NCI-H748 treated with DMSO at 0.1 percent for 48 hours (cell line): ENCODE measurements at regions not wholly inside any gene's neighbourhood (a gene's known extent, or its start where the extent isn't known, plus 50 kb on each side); places are given as distances from the start of the nearest gene placed in this dataset.
"Not testable (repeated sequence)": the region's sequence is repeated elsewhere in the genome, so short reads cannot be mapped to it uniquely, and the experiment has no call there.

Experiments used
- DNase-seq: peaks from one replicate; lab custom pipeline; 2025; lab: John Stamatoyannopoulos, UW

DNA sequence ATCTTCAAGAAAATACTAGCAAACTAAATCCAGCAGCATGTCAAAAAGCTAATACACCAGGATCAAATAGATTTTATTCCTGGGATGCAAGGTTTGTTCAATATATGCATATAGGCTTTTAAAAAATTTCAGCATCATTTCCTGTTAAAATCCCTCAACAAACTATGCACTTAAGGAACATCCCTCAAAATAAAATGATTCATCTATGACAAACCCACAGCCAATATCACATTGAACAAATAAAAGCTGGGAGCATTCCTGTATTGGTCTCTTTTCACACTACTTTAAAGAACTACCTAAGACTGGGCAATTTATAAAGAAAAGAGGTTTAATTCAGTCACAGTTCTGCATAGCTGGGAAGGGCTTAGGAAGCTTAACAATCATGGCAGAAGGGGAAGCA is 726.7 kb downstream of the GRXCR1 start:
- no peak for DNase-seq

DNA sequence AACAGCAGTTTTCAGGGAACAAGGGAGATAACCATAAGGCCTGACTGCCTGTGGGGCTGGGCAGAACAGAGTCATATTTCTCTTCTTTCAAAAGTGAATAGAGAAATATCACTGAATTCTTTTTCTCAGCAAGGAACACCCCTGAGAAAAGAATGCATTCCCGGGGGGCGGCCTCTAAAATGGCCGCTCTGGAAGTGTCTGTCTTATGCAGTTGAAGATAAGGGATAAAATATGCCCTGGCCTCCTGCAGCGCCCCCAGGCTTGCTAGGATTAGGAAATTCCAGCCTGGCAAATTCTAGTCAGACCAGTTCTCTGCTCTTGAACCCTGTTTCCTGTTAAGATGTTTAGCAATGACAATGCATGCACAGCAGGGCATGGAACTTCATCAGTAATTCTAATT is 745.4 kb downstream of the GRXCR1 start:
- DNase-seq: not testable (repeated sequence)

DNA sequence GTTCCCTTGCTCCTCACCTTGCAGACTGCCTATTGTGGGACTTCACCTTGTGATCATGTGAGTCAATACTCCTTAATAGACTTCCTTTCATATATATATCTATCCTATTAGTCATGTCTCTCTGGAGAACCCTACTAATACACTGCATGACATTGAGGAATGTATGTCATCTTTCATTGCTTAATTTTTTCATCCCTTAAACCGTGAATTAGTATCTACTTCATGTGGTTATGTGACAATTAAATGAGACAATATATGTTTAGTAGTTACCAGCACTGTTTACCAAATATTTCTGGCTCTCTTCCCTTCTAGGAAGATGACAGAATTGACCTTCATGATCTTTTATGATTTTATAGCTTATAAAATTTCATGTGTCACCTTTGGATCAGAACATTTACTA is 759.5 kb downstream of the GRXCR1 start:
- no peak for DNase-seq

DNA sequence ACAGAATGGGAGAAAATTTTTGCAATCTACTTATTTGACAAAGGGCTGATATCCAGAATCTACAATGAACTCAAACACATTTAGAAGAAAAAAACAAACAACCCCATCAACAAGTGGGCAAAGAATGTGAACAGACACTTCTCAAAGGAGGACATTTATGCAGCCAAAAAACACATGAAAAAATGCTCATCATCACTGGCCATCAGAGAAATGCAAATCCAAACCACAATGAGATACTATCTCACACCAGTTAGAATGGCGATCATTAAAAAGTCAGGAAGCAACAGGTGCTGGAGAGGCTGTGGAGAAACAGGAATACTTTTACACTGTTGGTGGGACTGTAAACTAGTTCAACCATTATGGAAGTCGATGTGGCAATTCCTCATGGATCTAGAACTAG is 767.0 kb downstream of the GRXCR1 start:
- not testable (repeated sequence) for DNase-seq

DNA sequence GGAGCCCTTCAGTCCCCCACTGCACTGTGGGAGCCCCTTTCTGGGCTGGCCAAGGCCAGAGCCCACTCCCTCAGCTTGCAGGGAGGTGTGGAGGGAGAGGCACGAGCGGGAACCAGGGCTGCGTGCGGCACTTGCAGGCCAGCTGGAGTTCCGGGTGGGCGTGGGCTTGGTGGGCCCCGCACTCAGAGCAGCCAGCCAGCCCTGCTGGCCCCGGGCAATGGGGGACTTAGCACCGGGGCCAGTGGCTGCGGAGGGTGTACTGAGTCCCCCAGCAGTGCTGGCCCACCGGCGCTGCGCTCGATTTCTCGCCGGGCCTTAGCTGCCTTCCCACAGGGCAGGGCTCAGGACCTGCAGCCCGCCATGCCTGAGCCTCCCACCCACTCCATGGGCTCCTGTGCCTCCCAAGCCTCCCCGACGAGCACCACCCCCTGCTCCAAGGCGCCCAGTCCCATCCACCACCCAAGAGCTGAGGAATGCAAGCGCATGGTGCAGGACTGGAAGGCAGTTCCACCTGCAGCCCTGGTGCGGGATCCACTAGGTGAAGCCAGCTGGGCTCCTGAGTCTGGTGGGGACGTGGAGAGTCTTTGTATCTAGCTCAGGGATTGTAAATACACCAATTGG is 776.2 kb downstream of the KCTD8 start:
- not testable (repeated sequence) for DNase-seq

DNA sequence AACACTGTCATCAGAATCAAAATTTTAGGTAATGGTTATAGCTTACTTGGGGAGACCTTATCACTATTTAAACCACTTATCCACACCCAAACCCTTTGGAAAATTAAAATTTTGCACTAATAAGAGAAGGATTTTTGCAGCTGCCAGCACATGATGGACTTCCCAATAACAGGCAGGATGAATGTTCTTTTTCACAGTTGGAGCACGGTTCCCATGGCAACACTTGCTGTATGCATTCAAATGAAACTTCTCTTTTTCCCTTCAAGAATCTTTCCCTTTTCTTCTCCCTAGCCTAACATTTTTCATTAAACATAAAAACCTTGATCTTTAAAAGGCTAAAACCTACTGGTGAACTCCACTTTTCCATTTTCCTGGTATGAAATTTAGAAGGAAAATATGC is 768.2 kb downstream of the KCTD8 start:
- DNase-seq: no peak

DNA sequence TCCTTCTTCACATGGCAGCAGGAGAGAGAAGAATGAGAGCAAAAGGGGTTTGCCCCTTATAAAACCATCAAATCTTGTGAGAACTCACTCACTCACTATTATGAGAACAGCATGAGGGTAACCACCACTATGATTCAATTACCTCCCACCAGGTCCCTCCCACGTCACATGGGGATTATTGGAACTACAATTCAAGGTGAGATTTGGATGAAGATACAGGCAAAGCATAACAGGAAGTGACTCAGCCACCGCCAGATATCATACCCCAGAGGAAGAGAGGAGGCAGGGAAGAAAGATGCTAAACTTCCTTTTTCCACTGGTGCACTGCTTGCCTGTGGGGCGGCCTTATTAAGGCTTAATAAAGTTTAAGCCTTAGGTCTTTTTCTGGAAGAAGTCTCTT is 766.1 kb downstream of the KCTD8 start:
- no peak for DNase-seq

DNA sequence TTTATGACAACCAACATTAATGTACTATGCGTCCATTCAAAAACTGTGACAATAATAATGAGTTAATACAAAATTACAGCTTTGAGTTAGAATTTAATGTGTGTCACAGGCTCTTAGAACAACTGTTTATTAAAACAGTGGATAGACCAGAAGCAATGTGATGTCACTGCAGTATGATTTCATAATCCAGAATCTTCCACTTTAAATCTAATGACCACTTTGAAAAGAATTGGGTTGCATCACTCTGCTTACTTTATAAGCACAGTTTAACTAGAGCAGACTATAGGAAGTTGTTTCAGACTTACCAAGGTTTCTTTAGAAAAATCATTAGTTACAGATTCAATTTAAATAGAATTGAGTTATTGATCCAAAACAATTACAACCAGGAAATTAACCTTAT is 758.5 kb downstream of the KCTD8 start:
- no peak for DNase-seq

DNA sequence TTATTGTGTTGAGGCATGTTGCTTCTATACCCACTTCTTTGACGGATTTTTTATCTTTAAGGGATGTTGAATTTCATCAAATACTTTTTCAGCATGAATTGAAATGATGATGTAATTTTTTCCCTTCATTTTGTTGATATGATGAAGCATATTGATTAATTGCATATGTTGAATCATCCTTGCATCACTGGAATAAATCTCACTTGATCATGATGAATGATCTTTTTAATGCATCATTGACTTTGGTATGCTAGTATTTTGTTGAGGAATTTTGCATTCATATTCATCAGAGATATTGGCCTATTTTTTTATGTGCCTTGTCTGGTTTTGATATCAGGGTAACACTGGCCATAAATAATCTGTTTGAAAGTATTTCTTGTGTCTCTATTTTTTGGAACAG is 754.7 kb downstream of the KCTD8 start:
- DNase-seq: no peak

DNA sequence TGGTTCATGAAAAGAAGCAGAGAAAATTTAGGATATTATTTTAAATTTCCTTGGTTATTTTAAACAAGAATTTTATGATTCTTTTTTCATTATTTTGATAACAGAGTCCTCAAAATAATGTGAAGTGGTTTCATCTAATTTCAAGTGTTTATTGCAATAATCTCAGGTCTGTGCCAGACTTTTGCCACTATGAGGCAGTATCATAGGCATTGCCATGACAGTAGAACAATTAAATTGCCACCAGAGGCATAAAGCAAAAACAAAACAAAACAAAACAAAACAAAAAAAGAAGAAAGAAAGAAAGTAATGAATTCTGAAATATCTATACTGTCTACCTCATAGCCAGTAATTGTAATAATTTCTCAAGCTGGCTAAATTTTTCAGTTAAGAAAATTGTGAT is 739.2 kb downstream of the KCTD8 start:
- DNase-seq: no peak

DNA sequence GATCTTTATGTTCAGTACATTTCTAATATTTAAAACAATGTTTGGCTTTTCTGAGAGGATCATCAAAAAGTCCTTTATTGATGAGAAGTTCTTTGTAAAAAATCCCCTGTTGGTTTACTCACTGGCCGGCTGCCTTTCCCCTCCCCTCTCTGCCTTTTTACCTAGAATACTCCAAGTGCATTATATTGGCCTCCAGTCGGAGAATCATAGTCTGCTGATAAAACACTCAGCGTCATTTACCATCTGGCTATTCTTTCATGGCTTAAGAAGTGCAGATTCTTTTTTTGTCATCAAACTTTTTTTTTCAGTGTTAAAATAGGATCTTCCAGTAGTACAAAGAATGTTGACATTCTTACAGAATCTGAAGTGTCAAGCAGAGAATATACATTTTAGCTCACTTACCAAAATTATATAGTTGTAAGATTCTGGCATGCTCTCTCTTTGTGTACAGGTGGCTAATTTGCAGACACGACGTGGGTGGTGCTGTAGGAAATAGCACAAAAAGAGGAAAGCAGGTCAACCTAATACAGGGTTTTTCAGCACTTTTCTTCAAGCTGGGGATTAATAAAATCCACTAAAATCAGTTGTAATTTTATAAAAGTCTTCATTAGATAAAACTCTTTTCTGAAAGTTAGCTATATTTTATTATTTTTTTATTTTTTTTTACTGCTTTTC is 731.8 kb downstream of the KCTD8 start:
- DNase-seq: no peak

DNA sequence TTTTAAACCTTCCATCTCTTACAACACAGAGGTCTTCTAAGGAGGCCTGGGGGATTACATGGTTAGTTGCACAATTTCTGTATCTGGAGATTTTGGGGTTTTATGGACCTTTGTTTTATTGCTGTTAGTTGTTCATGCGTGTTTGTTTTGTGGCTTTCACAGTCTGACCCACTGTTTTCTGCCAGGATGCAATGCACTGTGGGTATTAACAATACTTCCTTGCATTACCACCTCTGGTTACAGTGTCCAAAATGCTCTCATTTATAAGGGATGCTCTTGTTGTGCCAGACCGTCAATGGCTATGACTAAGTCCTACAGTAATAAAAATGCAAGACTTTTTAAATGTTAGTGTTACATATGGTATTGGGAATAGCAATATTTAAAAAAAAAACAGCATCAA is 730.2 kb downstream of the KCTD8 start:
- DNase-seq: no peak

DNA sequence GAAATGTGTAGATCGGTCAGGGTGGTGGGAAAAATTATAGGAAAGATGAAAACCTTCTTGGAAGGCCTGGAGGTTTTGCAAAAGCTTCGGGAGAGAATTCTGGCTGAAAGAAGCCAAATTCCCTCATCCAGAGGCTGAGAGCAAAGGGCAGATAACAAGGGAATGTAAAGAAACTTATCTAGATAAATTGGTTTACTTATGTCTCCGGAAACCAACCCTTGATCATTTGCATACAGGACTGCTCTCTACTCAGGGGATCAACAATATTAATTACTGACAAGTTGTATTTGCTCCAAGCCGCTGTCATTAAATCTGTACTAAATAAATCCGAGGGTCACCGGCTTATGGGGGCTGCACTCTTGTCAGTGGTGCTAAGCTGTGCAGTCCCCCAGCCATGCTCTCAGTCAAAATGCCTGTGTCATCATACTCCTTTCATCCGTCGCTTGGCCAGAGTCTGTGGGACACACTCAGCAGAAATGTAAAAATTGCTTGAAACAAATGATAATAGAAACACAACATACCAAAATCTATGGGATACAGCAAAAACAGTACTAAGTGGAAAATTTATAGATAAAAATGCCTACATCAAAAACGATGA is 715.7 kb downstream of the KCTD8 start:
- DNase-seq: no peak

DNA sequence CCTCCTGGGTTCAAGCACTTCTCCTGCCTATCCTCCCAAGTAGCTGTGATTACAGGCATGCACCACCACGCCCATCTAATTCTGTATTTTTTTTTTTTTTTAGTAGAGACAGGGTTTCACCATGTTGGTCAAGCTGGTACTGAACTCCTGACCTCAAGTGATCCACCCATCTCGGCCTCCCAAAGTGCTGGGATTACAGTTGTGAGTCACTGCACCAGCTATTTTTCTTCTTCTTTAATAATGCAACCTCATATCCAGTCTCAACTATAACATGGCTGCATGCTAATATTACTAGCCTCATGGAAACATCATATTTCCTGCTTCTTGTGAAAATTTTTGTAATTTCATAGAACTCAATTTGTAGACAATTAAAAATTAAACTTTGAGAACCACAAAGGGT is 706.5 kb downstream of the KCTD8 start:
- no peak for DNase-seq

DNA sequence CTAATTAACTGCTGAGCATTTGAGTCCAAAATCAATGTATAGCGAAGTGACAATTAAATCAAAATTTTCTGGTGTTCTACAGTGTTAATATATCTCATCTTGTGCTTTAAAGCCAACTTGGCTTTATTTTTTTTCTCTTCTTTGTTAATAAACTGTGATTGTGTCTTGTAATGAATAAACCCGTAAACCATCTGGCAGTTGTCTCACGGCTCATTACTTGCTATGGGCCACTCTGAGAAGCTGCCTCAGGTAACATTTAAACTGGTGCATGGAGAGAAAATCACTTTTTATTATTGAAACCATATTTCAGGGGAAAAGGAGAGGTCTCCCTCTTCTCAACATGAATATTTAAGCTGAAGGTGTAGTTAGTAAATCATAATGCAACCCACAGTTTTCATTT is 694.0 kb downstream of the KCTD8 start:
- DNase-seq: no peak

DNA sequence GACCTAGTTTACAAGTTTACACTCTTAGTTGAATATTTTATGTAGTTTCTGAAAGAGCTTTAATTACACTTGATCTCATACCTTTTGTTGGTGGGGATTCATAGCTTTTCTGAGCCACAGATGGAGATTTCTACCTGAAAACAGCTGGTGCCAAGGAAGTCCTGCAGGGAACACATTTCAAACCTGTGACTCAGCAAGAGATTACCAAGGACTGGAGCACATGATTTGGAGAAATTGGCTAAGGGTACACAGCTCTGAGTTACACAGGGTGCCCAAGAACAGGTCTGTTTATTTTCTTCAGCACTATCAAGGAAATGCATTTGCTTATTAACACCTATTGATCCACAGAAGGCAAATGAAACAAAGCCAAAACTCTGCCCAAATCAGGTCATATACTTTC is 691.5 kb downstream of the KCTD8 start:
- no peak for DNase-seq

DNA sequence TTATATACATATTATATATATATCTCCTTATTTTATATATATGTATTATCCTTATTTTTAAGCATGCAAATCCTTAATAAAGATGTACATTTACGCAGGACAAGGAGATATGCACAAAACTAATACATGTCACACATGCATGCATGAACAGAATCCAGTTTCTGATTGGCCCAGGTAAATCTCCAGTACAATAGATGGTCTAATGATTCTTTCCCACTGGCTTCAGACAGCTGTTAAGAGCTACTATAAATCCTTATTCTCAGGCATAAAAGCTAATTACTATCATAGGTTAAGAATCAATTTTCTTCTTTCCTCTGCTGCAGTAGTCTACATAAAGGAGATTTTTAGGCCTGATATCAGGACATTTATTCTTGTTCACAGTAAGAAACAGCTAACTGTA is 689.8 kb downstream of the KCTD8 start:
- DNase-seq: no peak

DNA sequence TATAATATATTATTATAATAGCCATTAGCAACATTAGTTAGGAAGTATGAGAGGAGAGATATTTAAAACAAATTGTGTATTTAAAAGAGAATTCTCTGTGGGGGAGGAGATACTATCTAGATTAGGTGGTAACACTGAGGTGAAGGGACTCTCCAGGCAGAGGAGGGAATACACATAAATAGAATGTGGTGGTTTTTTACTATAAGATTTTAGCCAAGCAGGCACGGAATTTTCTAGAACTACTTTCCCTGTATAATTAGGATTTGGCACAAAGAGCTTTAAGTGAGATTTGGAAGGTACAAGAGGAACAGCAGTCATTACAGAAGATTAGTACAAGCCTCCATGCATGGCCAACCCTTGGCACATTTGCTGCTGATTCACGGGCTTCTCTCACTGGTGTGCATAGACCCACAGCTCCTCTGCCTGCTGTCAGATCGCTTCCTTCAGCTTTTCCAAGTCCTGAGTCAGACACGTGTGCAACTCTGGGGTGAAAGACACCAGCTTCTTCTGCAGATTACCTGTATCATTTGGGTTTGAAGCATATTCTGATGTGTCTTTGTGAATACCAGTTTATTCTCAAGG is 685.5 kb downstream of the KCTD8 start:
- DNase-seq: no peak

DNA sequence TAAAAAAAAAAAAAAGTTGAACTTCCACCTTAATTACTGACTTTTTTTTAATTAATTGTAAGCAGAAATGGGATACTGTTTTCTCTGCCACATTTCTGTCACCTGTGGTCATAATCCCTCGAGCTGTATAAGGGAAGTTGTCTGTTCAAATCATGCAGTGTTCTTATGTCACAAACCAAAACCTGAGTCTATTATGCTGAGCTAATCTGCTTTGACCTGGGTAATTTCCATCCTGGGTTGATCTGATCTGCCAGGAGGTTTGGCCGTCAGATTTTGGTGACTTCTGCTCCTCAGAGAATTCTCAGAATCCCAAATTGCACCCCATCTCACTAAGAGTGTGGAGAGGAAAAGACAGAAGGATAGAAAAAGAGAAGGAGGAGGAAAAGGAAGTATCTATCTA is 683.1 kb downstream of the KCTD8 start:
- DNase-seq: no peak

DNA sequence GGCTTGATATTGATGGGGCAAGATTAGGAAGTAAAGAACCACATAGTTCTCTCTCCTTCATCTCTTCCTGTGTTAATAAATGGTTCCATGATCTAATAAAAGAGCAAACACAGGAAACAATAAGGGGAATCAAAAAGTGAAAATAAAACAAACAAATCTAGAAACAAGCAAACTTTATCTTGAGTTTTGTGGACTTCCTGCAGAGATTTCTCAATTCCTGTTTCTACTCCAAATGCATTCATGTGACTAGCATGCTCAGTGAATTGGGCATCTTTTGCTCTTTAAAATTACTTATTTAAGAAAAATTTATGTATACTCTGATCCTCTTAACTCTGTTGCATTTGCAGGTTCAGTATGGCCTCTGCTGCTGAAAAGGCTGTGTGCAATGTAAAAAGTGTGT is 682.0 kb downstream of the KCTD8 start:
- no peak for DNase-seq

DNA sequence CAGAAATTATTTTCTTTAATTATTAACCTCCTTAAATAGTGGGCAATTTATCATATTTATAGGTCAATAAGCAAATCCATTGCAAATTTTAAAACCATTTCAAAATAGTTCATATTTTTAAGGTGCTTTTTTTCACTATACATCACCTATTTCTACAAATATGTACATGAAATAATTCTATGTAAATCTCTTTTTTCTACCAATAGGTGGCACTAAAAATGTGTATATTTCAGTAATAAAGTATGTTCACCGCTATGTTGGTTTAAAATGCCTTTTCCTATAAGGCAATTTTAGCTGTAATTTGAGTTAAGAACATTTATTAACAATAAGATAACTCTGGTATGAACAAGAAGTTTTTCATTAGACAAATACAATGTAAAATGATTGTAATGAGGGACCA is 672.2 kb downstream of the KCTD8 start:
- DNase-seq: no peak

DNA sequence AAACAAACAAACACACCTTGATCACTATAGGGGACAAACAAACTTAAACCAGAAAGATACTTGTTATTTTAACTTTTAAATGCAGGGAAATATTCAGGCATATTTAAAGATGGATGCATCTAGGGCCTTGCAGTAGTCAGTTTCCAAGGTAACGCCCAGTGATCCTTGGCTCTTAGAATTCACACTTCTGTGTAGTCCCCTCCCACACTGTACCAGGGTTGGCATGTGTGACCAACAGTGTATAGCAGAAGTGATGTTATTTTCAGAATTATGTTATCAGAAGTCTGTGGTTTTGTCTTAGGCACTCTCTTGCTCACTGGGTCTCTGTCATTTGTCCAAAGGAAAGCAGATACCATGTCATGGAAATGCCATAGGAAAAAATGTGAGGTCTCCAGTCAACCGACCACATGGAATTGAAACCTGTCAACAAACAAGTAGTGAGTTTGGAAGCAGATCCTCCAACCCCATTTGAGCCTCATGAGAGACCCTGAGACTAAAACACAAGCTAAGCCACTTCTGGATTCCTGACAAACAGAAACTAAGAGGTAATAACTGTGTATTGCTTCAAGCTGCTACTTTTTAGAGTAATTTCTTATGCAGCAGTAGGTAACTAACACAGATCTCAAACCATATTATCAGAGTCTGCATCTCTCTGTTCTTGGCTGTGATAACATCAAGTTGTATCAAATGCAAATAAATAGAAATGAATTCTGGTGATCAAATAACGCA is 670.3 kb downstream of the KCTD8 start:
- DNase-seq: no peak

DNA sequence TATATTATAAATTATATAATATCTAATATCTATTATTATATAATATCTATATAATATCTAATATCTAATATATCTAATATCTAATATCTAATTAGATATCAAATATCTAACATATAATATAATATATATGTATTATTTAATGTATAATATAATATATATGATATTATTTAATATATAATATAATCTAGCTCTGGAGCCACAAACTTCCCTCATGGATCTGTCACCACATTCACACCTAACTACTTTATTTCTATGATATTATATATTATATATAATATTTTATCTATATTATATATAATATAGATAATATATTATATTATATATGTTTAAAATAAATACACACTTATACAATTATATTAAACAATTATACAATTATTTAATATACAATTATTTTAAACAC is 667.5 kb downstream of the KCTD8 start:
- DNase-seq: no peak
